Ishikawa (cell line): ENCODE measurements at regions not wholly inside any gene's neighbourhood (a gene's known extent, or its start where the extent isn't known, plus 50 kb on each side); places are given as distances from the start of the nearest gene placed in this dataset.

ENCODE experiments used
- CEBPB ChIP-seq: IDR thresholded peaks from 2 replicates; pipeline ENCODE4 v1.6.1; 2012
- CREB1 ChIP-seq: IDR thresholded peaks from 2 replicates; pipeline ENCODE4 v1.6.1; 2012; ENCODE audit warnings: low read depth
- EGR1 ChIP-seq: IDR thresholded peaks from 2 replicates; pipeline ENCODE4 v1.6.1; 2012
- EP300 ChIP-seq: IDR thresholded peaks from 2 replicates; pipeline ENCODE4 v1.6.1; 2012; ENCODE audit warnings: borderline replicate concordance
- FOXM1 ChIP-seq: IDR thresholded peaks from 2 replicates; pipeline ENCODE4 v1.6.1; 2012; ENCODE audit warnings: low read depth, borderline replicate concordance
- NFIC ChIP-seq: IDR thresholded peaks from 2 replicates; pipeline ENCODE4 v1.6.1; 2012
- RAD21 ChIP-seq: IDR thresholded peaks from 2 replicates; pipeline ENCODE4 v1.6.1; 2012; ENCODE audit warnings: low read depth
- REST ChIP-seq: IDR thresholded peaks from 2 replicates; pipeline ENCODE4 v1.6.1; 2012; ENCODE audit warnings: low read depth, mild to moderate bottlenecking
- TAF1 ChIP-seq: IDR thresholded peaks from 2 replicates; pipeline ENCODE4 v1.6.1; 2012; ENCODE audit warnings: low read depth, mild to moderate bottlenecking
- TCF12 ChIP-seq: IDR thresholded peaks from 2 replicates; pipeline ENCODE4 v1.6.1; 2012; ENCODE audit warnings: low read depth
- TEAD4 ChIP-seq: IDR thresholded peaks from 2 replicates; pipeline ENCODE4 v1.6.1; 2012
- USF1 ChIP-seq: IDR thresholded peaks from 2 replicates; pipeline ENCODE4 v1.6.1; 2012
- YY1 ChIP-seq: IDR thresholded peaks from 2 replicates; pipeline ENCODE4 v1.6.1; 2012; ENCODE audit warnings: low read depth
- ZBTB7A ChIP-seq: IDR thresholded peaks from 2 replicates; pipeline ENCODE4 v1.6.1; 2012; ENCODE audit warnings: low read depth
- TF ChIP-seq, protein P1 (sequence below): IDR thresholded peaks from 2 replicates; pipeline ENCODE4 v1.6.1; 2012

DNA sequence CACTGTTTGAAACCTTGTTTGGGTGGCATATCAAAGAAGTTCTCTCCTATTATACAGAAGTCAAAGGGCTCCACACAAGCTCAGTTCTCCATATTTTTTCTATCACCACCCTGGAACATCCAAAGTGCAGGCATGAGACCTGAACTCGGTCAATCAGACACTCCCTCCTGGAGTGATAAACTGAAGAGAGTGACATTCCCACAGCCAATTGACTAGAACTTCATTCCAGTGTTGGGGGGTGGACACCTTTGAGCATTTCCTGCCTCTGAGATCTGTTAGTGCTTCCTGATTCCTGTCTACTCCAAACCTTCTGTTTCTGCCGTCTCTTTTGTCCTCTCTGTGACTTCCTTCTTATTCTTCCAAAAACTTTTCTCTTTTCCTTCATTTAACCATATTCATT is 220.7 kb upstream of the NOX3 start:
- TF ChIP-seq CEBPB (no peak), USF1 (no peak), FOXM1 (no peak), CREB1 (no peak), EP300 (no peak), RAD21 (no peak), EGR1 (no peak), TCF12 (no peak), TAF1 (no peak), TEAD4 (no peak), YY1 (no peak), NFIC (no peak), REST (no peak)

GRCh38 chr6:155670655-155671054 is 215.0 kb upstream of the NOX3 start:
- no peak for TF ChIP-seq TCF12
- no peak for TF ChIP-seq RAD21
- no peak for TF ChIP-seq CREB1

GRCh38 chr6:155660251-155660977 is 204.8 kb upstream of the NOX3 start:
- TF ChIP-seq, protein P1, sequence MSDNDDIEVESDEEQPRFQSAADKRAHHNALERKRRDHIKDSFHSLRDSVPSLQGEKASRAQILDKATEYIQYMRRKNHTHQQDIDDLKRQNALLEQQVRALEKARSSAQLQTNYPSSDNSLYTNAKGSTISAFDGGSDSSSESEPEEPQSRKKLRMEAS = no peak
- no peak for TF ChIP-seq CREB1
- no peak for TF ChIP-seq USF1
- TF ChIP-seq ZBTB7A = no peak
- no peak for TF ChIP-seq REST
- TF ChIP-seq NFIC = no peak
- TF ChIP-seq RAD21 = no peak
- no peak for TF ChIP-seq YY1
- TF ChIP-seq TAF1 = no peak
- no peak for TF ChIP-seq TEAD4
- TF ChIP-seq TCF12 = no peak
- no peak for TF ChIP-seq FOXM1
- no peak for TF ChIP-seq CEBPB
- TF ChIP-seq EP300 = no peak
- TF ChIP-seq EGR1 = no peak

GRCh38 chr6:155656024-155656423 is 200.4 kb upstream of the NOX3 start:
- no peak for TF ChIP-seq USF1
- TF ChIP-seq EP300 = no peak
- TF ChIP-seq CEBPB = no peak
- no peak for TF ChIP-seq CREB1
- TF ChIP-seq TCF12 = no peak
- no peak for TF ChIP-seq EGR1
- TF ChIP-seq ZBTB7A = no peak
- no peak for TF ChIP-seq TEAD4
- no peak for TF ChIP-seq FOXM1

- TF ChIP-seq FOXM1 (no peak), EP300 (no peak), REST (no peak), YY1 (no peak), TEAD4 (no peak), TAF1 (no peak), CEBPB (no peak), NFIC (no peak), RAD21 (no peak), USF1 (no peak)
- TF ChIP-seq, protein P1 = no peak
Measured at GRCh38 chr6:155654474-155654873, 198.8 kb upstream of the NOX3 start.
